Suprapubic skin (tissue), 4 donors: ENCODE measurements at regions not wholly inside any gene's neighbourhood (a gene's known extent, or its start where the extent isn't known, plus 50 kb on each side); places are given as distances from the start of the nearest gene placed in this dataset.

Source experiments
- DNase-seq, 2 donors: peaks; one replicate each; pipeline ENCODE4 v3.0.0-alpha.2; 2019; ENCODE audit warnings: low spot score in 2 of 2
- H3K27ac ChIP-seq: fragments of 200-600 bp; sonication (generic); one replicate; pipeline ENCODE4 v1.5.1; 2019
- H3K27me3 ChIP-seq: fragments of 200-600 bp; sonication (generic); one replicate; pipeline ENCODE4 v1.5.1; 2019
- H3K36me3 ChIP-seq: fragments of 200-600 bp; sonication (generic); one replicate; pipeline ENCODE4 v1.5.1; 2019
- H3K4me1 ChIP-seq: fragments of 200-600 bp; sonication (generic); one replicate; pipeline ENCODE4 v1.5.1; 2019
- H3K4me3 ChIP-seq: fragments of 200-600 bp; sonication (generic); one replicate; pipeline ENCODE4 v1.5.1; 2019; ENCODE audit warnings: mild to moderate bottlenecking
- H3K9me3 ChIP-seq: fragments of 200-600 bp; sonication (generic); one replicate; pipeline ENCODE4 v1.5.1; 2019
- CTCF ChIP-seq, 2 donors: fragments of 200-600 bp in 1 of 2; fragments of 450-650 bp in 1 of 2; sonication (generic) in 1 of 2; IDR thresholded peaks; one replicate each; pipeline ENCODE4 v1.5.1; 2016 to 2019; ENCODE audit warnings: antibody characterized with exemption in 2 of 2, mild to moderate bottlenecking in 1 of 2, moderate library complexity in 1 of 2
- EP300 ChIP-seq: sonication (generic); formaldehyde crosslinking; IDR thresholded peaks from one replicate; pipeline ENCODE4 v1.6.1; 2017; ENCODE audit warnings: antibody characterized with exemption
- POLR2A ChIP-seq, 2 donors: fragments of 450-650 bp; IDR thresholded peaks; one replicate each; pipeline ENCODE4 v1.6.1; 2017; ENCODE audit warnings: antibody characterized with exemption in 2 of 2, mild to moderate bottlenecking in 2 of 2, moderate library complexity in 2 of 2
- POLR2AphosphoS5 ChIP-seq, 3 donors: sonication (generic); formaldehyde crosslinking; IDR thresholded peaks; one replicate each; pipeline ENCODE4 v1.6.1; 2017; ENCODE audit warnings: antibody characterized with exemption in 3 of 3
- WGBS: methylation state at CpG from one replicate; pipeline ENCODE4 v1.1.5; 2018; 5-methylcytosine and 5-hydroxymethylcytosine counted together

- Histone ChIP-seq H3K36me3 (no peaks in the 10 kb centered on the region), H3K27ac (no peak overlapping the region), H3K4me3 (no peak overlapping the region), H3K4me1 (no peaks in the 10 kb centered on the region), H3K27me3 (no peaks in the 10 kb centered on the region), H3K9me3 (no peaks in the 10 kb centered on the region)
- 82% methylated on average over 10 of the region's 10 CpGs for WGBS
- no peak for DNase-seq
- no peak for TF ChIP-seq POLR2A (IDR thresholded peaks at IDR 0.05)
- no peak for TF ChIP-seq POLR2AphosphoS5 (IDR thresholded peaks at IDR 0.05)
- no peak for TF ChIP-seq EP300
- TF ChIP-seq CTCF (IDR thresholded peaks at IDR 0.05): no peak
Measured at GRCh38 chr1:10848109-10848684, 51.8 kb upstream of the CASZ1 start.

GRCh38 chr1:10850026-10850425 is 53.6 kb upstream of the CASZ1 start:
- Histone ChIP-seq H3K9me3 (no peaks in the 10 kb centered on the region), H3K4me3 (no peak overlapping the region), H3K27ac (no peak overlapping the region), H3K27me3 (no peaks in the 10 kb centered on the region), H3K36me3 (no peaks in the 10 kb centered on the region), H3K4me1 (no peaks in the 10 kb centered on the region)
- 69% methylated on average over 5 of the region's 7 CpGs for WGBS
- no peak for DNase-seq
- no peak for TF ChIP-seq CTCF (IDR thresholded peaks at IDR 0.05)
- TF ChIP-seq POLR2AphosphoS5 (IDR thresholded peaks at IDR 0.05): no peak

GRCh38 chr1:10851024-10852013 is 54.9 kb upstream of the CASZ1 start:
- Histone ChIP-seq H3K4me3 (no peak overlapping the region), H3K27me3 (no peaks in the 10 kb centered on the region), H3K9me3 (no peaks in the 10 kb centered on the region), H3K27ac (no peak overlapping the region), H3K4me1 (no peaks in the 10 kb centered on the region), H3K36me3 (no peaks in the 10 kb centered on the region)
- 85% methylated on average over 13 of the region's 30 CpGs for WGBS
- DNase-seq: no peak
- no peak for TF ChIP-seq POLR2AphosphoS5 (IDR thresholded peaks at IDR 0.05)
- TF ChIP-seq POLR2A (IDR thresholded peaks at IDR 0.05): no peak
- no peak for TF ChIP-seq CTCF (IDR thresholded peaks at IDR 0.05)
- no peak for TF ChIP-seq EP300

GRCh38 chr1:10852018-10852417 is 55.6 kb upstream of the CASZ1 start:
- no peaks in the 10 kb centered on the region for H3K4me1 ChIP-seq
- no peak overlapping the region for H3K4me3 ChIP-seq
- H3K36me3 ChIP-seq: no peaks in the 10 kb centered on the region
- no peaks in the 10 kb centered on the region for H3K27me3 ChIP-seq
- H3K9me3 ChIP-seq: no peaks in the 10 kb centered on the region
- DNase-seq: no peak
- TF ChIP-seq CTCF (IDR thresholded peaks at IDR 0.05) (no peak), POLR2AphosphoS5 (IDR thresholded peaks at IDR 0.05) (no peak), POLR2A (IDR thresholded peaks at IDR 0.05) (no peak), EP300 (no peak)
- no peak overlapping the region for H3K27ac ChIP-seq
- WGBS: 87% methylated on average over 8 of the region's 8 CpGs

- Histone ChIP-seq H3K9me3 (no peaks in the 10 kb centered on the region), H3K27ac (no peak overlapping the region), H3K36me3 (no peaks in the 10 kb centered on the region), H3K27me3 (no peaks in the 10 kb centered on the region), H3K4me3 (no peak overlapping the region), H3K4me1 (no peaks in the 10 kb centered on the region)
- DNase-seq: no peak
- no peak for TF ChIP-seq POLR2AphosphoS5 (IDR thresholded peaks at IDR 0.05)
- no peak for TF ChIP-seq CTCF (IDR thresholded peaks at IDR 0.05)
- 70% methylated on average over 6 of the region's 6 CpGs for WGBS
Measured at GRCh38 chr1:10852486-10852885, 56.0 kb upstream of the CASZ1 start.
